Prostate gland (tissue), 2 donors: ENCODE measurements at regions not wholly inside any gene's neighbourhood (a gene's known extent, or its start where the extent isn't known, plus 50 kb on each side); places are given as distances from the start of the nearest gene placed in this dataset.

Source experiments
- CTCF ChIP-seq, 4 experiments: fragments of 200-600 bp in 2 of 4; fragments of 450-650 bp in 2 of 4; sonication (generic) in 2 of 4; IDR thresholded peaks; 1 replicate in 3 of 4; 2 replicates in 1 of 4; pipeline ENCODE4 v1.5.1; 2016 to 2019; ENCODE audit warnings: antibody characterized with exemption in 4 of 4, mild to moderate bottlenecking in 2 of 4, moderate library complexity in 2 of 4
- POLR2A ChIP-seq: fragments of 450-650 bp; IDR thresholded peaks from one replicate; pipeline ENCODE4 v1.6.1; 2016; ENCODE audit warnings: antibody characterized with exemption, mild to moderate bottlenecking
- POLR2AphosphoS5 ChIP-seq: sonication (generic); formaldehyde crosslinking; IDR thresholded peaks from one replicate; pipeline ENCODE4 v1.6.1; 2017; ENCODE audit warnings: antibody characterized with exemption

GRCh38 chr5:165134155-165134554, 1628.7 kb downstream of the MAT2B start:
- TF ChIP-seq CTCF (IDR thresholded peaks at IDR 0.05) = no peak
- no peak for TF ChIP-seq POLR2A
- TF ChIP-seq POLR2AphosphoS5 = no peak
